GM23338 (cell line): ENCODE measurements at regions not wholly inside any gene's neighbourhood (a gene's known extent, or its start where the extent isn't known, plus 50 kb on each side); places are given as distances from the start of the nearest gene placed in this dataset.

Experiments used
- ATAC-seq: fragments of 200-7000 bp; cut with Tn5 transposase; 3 replicates; pipeline ENCODE4 v1.9.1; 2020
- DNase-seq: peaks from one replicate; pipeline ENCODE4 v3.0.0-alpha.2; 2015; ENCODE audit warnings: low spot score
- H2AFZ ChIP-seq: fragments of 200-600 bp; sonication (generic); 2 replicates; pipeline ENCODE4 v1.8.0; 2016; ENCODE audit warnings: antibody characterized with exemption, mild to moderate bottlenecking, moderate library complexity
- H3F3A ChIP-seq: fragments of 200-600 bp; sonication (generic); replicated peaks from 2 replicates; pipeline ENCODE4 v1.8.0; 2017; ENCODE audit warnings: antibody characterized with exemption, mixed run types, low read depth
- H3K27ac ChIP-seq: fragments of 200-600 bp; sonication (generic); 2 replicates; pipeline ENCODE4 v1.6.1; 2016; ENCODE audit warnings: low read depth
- H3K27me3 ChIP-seq: fragments of 200-600 bp; sonication (generic); 2 replicates; pipeline ENCODE4 v1.8.0; 2016; ENCODE audit warnings: mild to moderate bottlenecking, mixed run types, moderate library complexity; ENCODE audit not compliant: insufficient read depth
- H3K36me3 ChIP-seq: fragments of 200-600 bp; sonication (generic); 2 replicates; pipeline ENCODE4 v1.8.0; 2016; ENCODE audit warnings: mild to moderate bottlenecking; ENCODE audit not compliant: insufficient read depth
- H3K4me1 ChIP-seq: fragments of 200-600 bp; sonication (generic); 2 replicates; pipeline ENCODE4 v1.8.0; 2016; ENCODE audit warnings: mild to moderate bottlenecking, moderate library complexity; ENCODE audit not compliant: insufficient read depth
- H3K4me2 ChIP-seq: fragments of 200-600 bp; sonication (generic); 2 replicates; pipeline ENCODE4 v1.7.1; 2017; ENCODE audit warnings: mixed run types
- H3K4me3 ChIP-seq: fragments of 200-600 bp; sonication (generic); 2 replicates; pipeline ENCODE4 v1.6.1; 2016; ENCODE audit warnings: mixed run types
- H3K79me2 ChIP-seq: fragments of 200-600 bp; sonication (generic); replicated peaks from 2 replicates; pipeline ENCODE4 v1.8.0; 2017; ENCODE audit warnings: mild to moderate bottlenecking; ENCODE audit not compliant: insufficient read depth
- H3K9me2 ChIP-seq: fragments of 200-600 bp; sonication (generic); 2 replicates; pipeline ENCODE4 v1.8.0; 2017; ENCODE audit not compliant: insufficient read depth
- H4K20me1 ChIP-seq: fragments of 200-600 bp; sonication (generic); replicated peaks from 2 replicates; pipeline ENCODE4 v1.8.0; 2017; ENCODE audit warnings: mild to moderate bottlenecking; ENCODE audit not compliant: insufficient read depth
- H3K27ac Mint-ChIP-seq: 2 replicates; pipeline ENCODE4 v1.8.0; 2020; ENCODE audit warnings: inconsistent platforms, mild to moderate bottlenecking, moderate library complexity, mixed read lengths
- H3K27me3 Mint-ChIP-seq: 3 replicates; pipeline ENCODE4 v1.8.0; 2022; ENCODE audit warnings: low read depth, mild to moderate bottlenecking, moderate library complexity, mixed read lengths, inconsistent platforms; ENCODE audit not compliant: insufficient read depth, poor library complexity
- H3K36me3 Mint-ChIP-seq: 3 replicates; pipeline ENCODE4 v1.8.0; 2021; ENCODE audit warnings: low read depth, mild to moderate bottlenecking, inconsistent platforms, moderate library complexity, mixed read lengths
- H3K4me1 Mint-ChIP-seq: 3 replicates; pipeline ENCODE4 v1.8.0; 2020; ENCODE audit warnings: mild to moderate bottlenecking, inconsistent platforms, mixed read lengths
- H3K4me3 Mint-ChIP-seq: 3 replicates; pipeline ENCODE4 v1.8.0; 2021; ENCODE audit warnings: moderate library complexity, mild to moderate bottlenecking, inconsistent platforms, mixed read lengths
- H3K9me3 Mint-ChIP-seq: 3 replicates; pipeline ENCODE4 v1.8.0; 2020; ENCODE audit warnings: moderate library complexity, mild to moderate bottlenecking, inconsistent platforms, mixed read lengths
- CREB1 ChIP-seq: fragments of 250-450 bp; sonication (Bioruptor Pico); IDR thresholded peaks from 2 replicates; pipeline ENCODE4 v1.5.0; 2020; ENCODE audit warnings: low read depth, mild to moderate bottlenecking, moderate library complexity
- EZH2 ChIP-seq: fragments of 200-600 bp; sonication (generic); IDR thresholded peaks from one replicate; pipeline ENCODE4 v1.8.0; 2017; ENCODE audit warnings: antibody characterized with exemption, mild to moderate bottlenecking, low read depth; ENCODE audit not compliant: unreplicated experiment
- EZH2phosphoT487 ChIP-seq: fragments of 200-600 bp; sonication (generic); IDR thresholded peaks from one replicate; pipeline ENCODE4 v1.8.1; 2018; ENCODE audit warnings: antibody characterized with exemption; ENCODE audit not compliant: unreplicated experiment
- JUNB ChIP-seq: IDR thresholded peaks from one replicate; pipeline ENCODE4 v1.6.1; 2016; ENCODE audit warnings: antibody characterized with exemption; ENCODE audit not compliant: unreplicated experiment
- NANOG ChIP-seq: IDR thresholded peaks from 2 replicates; pipeline ENCODE4 v1.6.1; 2016; ENCODE audit warnings: antibody characterized with exemption, borderline replicate concordance
- POLR2AphosphoS5 ChIP-seq: IDR thresholded peaks from 2 replicates; pipeline ENCODE4 v1.6.1; 2016; ENCODE audit warnings: antibody characterized with exemption, low read depth
- STAT1 ChIP-seq: IDR thresholded peaks from one replicate; pipeline ENCODE4 v1.6.1; 2016; ENCODE audit warnings: antibody characterized with exemption; ENCODE audit not compliant: unreplicated experiment
- ZNF114 ChIP-seq: fragments of 250-450 bp; sonication (Bioruptor Pico); IDR thresholded peaks from 2 replicates; pipeline ENCODE4 v1.5.0; 2020; ENCODE audit warnings: mild to moderate bottlenecking, moderate library complexity
- ZNF331 ChIP-seq: fragments of 250-450 bp; sonication (Bioruptor Pico); IDR thresholded peaks from 2 replicates; pipeline ENCODE4 v1.5.0; 2020; ENCODE audit warnings: low read depth, mild to moderate bottlenecking, moderate library complexity
- TF ChIP-seq, protein P1 (sequence below): IDR thresholded peaks from 2 replicates; pipeline ENCODE4 v1.6.1; 2016; ENCODE audit warnings: antibody characterized with exemption
- TF ChIP-seq, protein P2 (sequence below): fragments of 250-450 bp; sonication (Bioruptor Pico); IDR thresholded peaks from 2 replicates; pipeline ENCODE4 v1.5.0; 2020; ENCODE audit warnings: mild to moderate bottlenecking, moderate library complexity
- TF ChIP-seq, protein P3 (sequence below): IDR thresholded peaks from one replicate; pipeline ENCODE4 v1.6.1; 2018; ENCODE audit warnings: antibody characterized with exemption; ENCODE audit not compliant: unreplicated experiment
- TF ChIP-seq, protein P4 (sequence below), 2 experiments: fragments of 200-600 bp in 1 of 2; sonication (generic) in 1 of 2; conservative IDR thresholded peaks; 2 replicates each; pipeline versions ENCODE4 v1.5.1 to v1.6.1; 2016 to 2017; ENCODE audit warnings: antibody characterized with exemption in 2 of 2, low read depth in 2 of 2, mild to moderate bottlenecking in 2 of 2, moderate library complexity in 1 of 2

DNA sequence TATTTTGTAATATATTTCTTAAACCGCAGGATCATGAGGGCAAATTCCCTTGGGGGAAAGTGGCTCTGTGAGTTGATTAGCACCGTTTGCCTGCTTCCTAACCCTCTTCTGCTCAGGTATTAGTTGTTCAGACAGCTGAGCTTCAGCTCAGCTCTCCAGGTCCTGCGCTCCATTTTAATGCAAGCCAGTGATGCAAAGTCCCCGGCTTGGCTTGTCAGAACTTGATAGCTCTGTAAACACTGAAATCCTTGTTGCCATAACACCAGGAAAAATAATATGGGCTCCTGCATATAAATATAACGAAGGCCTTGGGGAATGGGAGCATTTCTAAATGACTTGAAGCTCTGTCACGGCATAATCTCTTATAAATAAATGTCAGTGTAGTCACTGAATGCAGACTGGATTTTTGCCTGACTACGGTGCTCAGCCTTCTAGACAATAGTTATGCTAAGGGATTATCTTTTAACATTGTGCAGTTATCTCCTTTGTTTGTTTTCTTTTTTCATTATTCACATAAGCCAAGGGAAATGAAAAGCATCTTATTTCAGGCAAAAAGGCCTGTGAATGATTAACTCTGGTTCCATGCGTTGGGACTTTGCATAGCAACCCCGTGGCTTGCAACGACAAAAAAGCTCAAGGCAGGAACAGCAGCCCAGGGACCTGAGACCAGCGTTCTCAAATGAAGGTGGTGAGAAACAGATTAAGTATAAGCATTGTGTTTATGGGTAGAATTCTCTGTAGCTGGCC lies 253.2 kb downstream of the SPRY1 start:
- H3K4me2 ChIP-seq: no peak overlapping the region

More for the DNA sequence above, 253.2 kb downstream of the SPRY1 start:
- no peaks in the 10 kb centered on the region for H4K20me1 ChIP-seq
- H3K36me3 ChIP-seq: no peaks in the 10 kb centered on the region
- H3K9me2 ChIP-seq: no peaks in the 10 kb centered on the region
- peaks cover 12% of the 10 kb centered on the region; the same call in 2 of the 3 replicates for H3K4me1 Mint-ChIP-seq
- H2AFZ ChIP-seq: peak overlapping the region; percentile 49; the same call in 1 of the 2 replicates
- H3K4me3 ChIP-seq: no peak overlapping the region
- H3F3A ChIP-seq: no peaks in the 10 kb centered on the region
- ATAC-seq (peak; percentile 88), DNase-seq (peak; percentile 54)
- no peaks in the 10 kb centered on the region for H3K27me3 Mint-ChIP-seq
- 0 out of 2 replicates have a peak overlapping the region, but pooled peaks have one; percentile 36 for H3K27ac Mint-ChIP-seq
- no peaks in the 10 kb centered on the region for H3K27me3 ChIP-seq
- TF ChIP-seq ZNF114 (CRISPR knock-in tag): no peak
- TF ChIP-seq NANOG: no peak
- no peak for TF ChIP-seq ZNF331
- TF ChIP-seq POLR2AphosphoS5: no peak
- TF ChIP-seq, protein P1, sequence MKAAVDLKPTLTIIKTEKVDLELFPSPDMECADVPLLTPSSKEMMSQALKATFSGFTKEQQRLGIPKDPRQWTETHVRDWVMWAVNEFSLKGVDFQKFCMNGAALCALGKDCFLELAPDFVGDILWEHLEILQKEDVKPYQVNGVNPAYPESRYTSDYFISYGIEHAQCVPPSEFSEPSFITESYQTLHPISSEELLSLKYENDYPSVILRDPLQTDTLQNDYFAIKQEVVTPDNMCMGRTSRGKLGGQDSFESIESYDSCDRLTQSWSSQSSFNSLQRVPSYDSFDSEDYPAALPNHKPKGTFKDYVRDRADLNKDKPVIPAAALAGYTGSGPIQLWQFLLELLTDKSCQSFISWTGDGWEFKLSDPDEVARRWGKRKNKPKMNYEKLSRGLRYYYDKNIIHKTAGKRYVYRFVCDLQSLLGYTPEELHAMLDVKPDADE: no peak
- TF ChIP-seq EZH2: no peak
- no peak for TF ChIP-seq EZH2phosphoT487
- no peak for TF ChIP-seq CREB1
- TF ChIP-seq, protein P2, sequence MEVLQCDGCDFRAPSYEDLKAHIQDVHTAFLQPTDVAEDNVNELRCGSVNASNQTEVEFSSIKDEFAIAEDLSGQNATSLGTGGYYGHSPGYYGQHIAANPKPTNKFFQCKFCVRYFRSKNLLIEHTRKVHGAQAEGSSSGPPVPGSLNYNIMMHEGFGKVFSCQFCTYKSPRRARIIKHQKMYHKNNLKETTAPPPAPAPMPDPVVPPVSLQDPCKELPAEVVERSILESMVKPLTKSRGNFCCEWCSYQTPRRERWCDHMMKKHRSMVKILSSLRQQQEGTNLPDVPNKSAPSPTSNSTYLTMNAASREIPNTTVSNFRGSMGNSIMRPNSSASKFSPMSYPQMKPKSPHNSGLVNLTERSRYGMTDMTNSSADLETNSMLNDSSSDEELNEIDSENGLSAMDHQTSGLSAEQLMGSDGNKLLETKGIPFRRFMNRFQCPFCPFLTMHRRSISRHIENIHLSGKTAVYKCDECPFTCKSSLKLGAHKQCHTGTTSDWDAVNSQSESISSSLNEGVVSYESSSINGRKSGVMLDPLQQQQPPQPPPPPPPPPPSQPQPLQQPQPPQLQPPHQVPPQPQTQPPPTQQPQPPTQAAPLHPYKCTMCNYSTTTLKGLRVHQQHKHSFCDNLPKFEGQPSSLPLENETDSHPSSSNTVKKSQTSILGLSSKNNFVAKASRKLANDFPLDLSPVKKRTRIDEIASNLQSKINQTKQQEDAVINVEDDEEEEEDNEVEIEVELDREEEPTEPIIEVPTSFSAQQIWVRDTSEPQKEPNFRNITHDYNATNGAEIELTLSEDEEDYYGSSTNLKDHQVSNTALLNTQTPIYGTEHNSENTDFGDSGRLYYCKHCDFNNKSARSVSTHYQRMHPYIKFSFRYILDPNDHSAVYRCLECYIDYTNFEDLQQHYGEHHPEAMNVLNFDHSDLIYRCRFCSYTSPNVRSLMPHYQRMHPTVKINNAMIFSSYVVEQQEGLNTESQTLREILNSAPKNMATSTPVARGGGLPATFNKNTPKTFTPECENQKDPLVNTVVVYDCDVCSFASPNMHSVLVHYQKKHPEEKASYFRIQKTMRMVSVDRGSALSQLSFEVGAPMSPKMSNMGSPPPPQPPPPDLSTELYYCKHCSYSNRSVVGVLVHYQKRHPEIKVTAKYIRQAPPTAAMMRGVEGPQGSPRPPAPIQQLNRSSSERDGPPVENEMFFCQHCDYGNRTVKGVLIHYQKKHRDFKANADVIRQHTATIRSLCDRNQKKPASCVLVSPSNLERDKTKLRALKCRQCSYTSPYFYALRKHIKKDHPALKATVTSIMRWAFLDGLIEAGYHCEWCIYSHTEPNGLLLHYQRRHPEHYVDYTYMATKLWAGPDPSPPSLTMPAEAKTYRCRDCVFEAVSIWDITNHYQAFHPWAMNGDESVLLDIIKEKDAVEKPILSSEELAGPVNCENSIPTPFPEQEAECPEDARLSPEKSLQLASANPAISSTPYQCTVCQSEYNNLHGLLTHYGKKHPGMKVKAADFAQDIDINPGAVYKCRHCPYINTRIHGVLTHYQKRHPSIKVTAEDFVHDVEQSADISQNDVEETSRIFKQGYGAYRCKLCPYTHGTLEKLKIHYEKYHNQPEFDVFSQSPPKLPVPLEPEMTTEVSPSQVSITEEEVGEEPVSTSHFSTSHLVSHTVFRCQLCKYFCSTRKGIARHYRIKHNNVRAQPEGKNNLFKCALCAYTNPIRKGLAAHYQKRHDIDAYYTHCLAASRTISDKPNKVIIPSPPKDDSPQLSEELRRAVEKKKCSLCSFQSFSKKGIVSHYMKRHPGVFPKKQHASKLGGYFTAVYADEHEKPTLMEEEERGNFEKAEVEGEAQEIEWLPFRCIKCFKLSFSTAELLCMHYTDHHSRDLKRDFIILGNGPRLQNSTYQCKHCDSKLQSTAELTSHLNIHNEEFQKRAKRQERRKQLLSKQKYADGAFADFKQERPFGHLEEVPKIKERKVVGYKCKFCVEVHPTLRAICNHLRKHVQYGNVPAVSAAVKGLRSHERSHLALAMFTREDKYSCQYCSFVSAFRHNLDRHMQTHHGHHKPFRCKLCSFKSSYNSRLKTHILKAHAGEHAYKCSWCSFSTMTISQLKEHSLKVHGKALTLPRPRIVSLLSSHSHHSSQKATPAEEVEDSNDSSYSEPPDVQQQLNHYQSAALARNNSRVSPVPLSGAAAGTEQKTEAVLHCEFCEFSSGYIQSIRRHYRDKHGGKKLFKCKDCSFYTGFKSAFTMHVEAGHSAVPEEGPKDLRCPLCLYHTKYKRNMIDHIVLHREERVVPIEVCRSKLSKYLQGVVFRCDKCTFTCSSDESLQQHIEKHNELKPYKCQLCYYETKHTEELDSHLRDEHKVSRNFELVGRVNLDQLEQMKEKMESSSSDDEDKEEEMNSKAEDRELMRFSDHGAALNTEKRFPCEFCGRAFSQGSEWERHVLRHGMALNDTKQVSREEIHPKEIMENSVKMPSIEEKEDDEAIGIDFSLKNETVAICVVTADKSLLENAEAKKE (CRISPR knock-in tag): no peak
- no peak for TF ChIP-seq JUNB
- TF ChIP-seq, protein P3, sequence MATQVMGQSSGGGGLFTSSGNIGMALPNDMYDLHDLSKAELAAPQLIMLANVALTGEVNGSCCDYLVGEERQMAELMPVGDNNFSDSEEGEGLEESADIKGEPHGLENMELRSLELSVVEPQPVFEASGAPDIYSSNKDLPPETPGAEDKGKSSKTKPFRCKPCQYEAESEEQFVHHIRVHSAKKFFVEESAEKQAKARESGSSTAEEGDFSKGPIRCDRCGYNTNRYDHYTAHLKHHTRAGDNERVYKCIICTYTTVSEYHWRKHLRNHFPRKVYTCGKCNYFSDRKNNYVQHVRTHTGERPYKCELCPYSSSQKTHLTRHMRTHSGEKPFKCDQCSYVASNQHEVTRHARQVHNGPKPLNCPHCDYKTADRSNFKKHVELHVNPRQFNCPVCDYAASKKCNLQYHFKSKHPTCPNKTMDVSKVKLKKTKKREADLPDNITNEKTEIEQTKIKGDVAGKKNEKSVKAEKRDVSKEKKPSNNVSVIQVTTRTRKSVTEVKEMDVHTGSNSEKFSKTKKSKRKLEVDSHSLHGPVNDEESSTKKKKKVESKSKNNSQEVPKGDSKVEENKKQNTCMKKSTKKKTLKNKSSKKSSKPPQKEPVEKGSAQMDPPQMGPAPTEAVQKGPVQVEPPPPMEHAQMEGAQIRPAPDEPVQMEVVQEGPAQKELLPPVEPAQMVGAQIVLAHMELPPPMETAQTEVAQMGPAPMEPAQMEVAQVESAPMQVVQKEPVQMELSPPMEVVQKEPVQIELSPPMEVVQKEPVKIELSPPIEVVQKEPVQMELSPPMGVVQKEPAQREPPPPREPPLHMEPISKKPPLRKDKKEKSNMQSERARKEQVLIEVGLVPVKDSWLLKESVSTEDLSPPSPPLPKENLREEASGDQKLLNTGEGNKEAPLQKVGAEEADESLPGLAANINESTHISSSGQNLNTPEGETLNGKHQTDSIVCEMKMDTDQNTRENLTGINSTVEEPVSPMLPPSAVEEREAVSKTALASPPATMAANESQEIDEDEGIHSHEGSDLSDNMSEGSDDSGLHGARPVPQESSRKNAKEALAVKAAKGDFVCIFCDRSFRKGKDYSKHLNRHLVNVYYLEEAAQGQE: no peak
- no peak for TF ChIP-seq STAT1
- TF ChIP-seq, protein P4, sequence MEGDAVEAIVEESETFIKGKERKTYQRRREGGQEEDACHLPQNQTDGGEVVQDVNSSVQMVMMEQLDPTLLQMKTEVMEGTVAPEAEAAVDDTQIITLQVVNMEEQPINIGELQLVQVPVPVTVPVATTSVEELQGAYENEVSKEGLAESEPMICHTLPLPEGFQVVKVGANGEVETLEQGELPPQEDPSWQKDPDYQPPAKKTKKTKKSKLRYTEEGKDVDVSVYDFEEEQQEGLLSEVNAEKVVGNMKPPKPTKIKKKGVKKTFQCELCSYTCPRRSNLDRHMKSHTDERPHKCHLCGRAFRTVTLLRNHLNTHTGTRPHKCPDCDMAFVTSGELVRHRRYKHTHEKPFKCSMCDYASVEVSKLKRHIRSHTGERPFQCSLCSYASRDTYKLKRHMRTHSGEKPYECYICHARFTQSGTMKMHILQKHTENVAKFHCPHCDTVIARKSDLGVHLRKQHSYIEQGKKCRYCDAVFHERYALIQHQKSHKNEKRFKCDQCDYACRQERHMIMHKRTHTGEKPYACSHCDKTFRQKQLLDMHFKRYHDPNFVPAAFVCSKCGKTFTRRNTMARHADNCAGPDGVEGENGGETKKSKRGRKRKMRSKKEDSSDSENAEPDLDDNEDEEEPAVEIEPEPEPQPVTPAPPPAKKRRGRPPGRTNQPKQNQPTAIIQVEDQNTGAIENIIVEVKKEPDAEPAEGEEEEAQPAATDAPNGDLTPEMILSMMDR (conservative IDR thresholded peaks at IDR 0.05; ENCODE audit: low read depth in 2 of 2): no peak
- no peak overlapping the region for H3K4me3 Mint-ChIP-seq
- H3K27ac ChIP-seq: peak overlapping the region; percentile 26; the same call in 1 of the 2 replicates
- peaks cover 7% of the 10 kb centered on the region; the same call in 2 of the 3 replicates for H3K36me3 Mint-ChIP-seq
- peaks cover 16% of the 10 kb centered on the region; the same call in 1 of the 2 replicates for H3K4me1 ChIP-seq
- H3K9me3 Mint-ChIP-seq: peaks cover 8% of the 10 kb centered on the region
- no peaks in the 10 kb centered on the region for H3K79me2 ChIP-seq
